Muscle layer of duodenum (tissue), 2 donors: ENCODE measurements at regions not wholly inside any gene's neighbourhood (a gene's known extent, or its start where the extent isn't known, plus 50 kb on each side); places are given as distances from the start of the nearest gene placed in this dataset.

Source experiments
- H3K27ac ChIP-seq: one replicate; pipeline ENCODE4 v1.7.0; 2013; ENCODE audit warnings: mild to moderate bottlenecking, low read length
- H3K27me3 ChIP-seq: one replicate; pipeline ENCODE4 v1.7.0; 2013; ENCODE audit warnings: low read depth, mild to moderate bottlenecking, control low read depth, low read length
- H3K36me3 ChIP-seq, 2 donors: one replicate each; pipeline ENCODE4 v1.7.0; 2013; ENCODE audit warnings: low read length in 2 of 2, control low read depth in 1 of 2, mild to moderate bottlenecking in 1 of 2; ENCODE audit not compliant: insufficient read depth in 2 of 2, control insufficient read depth in 1 of 2
- H3K4me1 ChIP-seq, 2 donors: one replicate each; pipeline ENCODE4 v1.7.0; 2013; ENCODE audit warnings: low read length in 2 of 2, mild to moderate bottlenecking in 2 of 2, control low read depth in 1 of 2, moderate library complexity in 1 of 2; ENCODE audit not compliant: insufficient read depth in 2 of 2, control insufficient read depth in 1 of 2
- H3K4me3 ChIP-seq, 2 donors: one replicate each; pipeline ENCODE4 v1.7.0; 2013; ENCODE audit warnings: low read length in 2 of 2, low read depth in 1 of 2, mild to moderate bottlenecking in 1 of 2
- H3K9me3 ChIP-seq, 2 donors: one replicate each; pipeline ENCODE4 v1.7.0; 2013; ENCODE audit warnings: low read length in 2 of 2, control low read depth in 1 of 2, mild to moderate bottlenecking in 1 of 2; ENCODE audit not compliant: control insufficient read depth in 1 of 2
- donor health status: healthy.

DNA sequence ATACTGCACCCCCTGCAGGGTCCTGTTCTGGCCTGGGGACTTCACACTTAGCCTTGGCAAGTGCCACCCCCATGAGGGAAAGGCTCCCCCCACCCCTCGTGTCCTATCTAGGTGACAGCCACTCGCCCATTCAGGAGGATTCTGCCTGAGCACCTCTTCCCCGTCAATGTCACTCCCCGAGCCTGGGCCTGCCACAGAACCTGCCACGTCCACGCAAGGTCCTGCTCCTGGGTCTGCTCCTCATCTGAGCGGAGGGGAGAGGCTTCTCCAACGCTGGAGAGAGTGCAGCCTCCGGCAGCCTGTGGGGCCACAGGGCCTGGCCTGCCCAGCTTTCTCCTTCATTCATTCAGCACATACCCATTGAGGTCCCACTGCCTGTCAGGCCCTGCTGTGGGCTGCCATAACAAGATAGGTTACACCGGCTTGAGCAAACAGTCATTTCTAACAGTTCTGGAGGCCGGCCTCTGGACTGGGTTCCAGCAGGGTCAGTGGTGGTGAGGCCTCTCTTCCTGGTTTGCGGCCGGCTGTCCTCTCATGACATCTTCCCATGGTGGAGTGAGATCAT is 92.0 kb upstream of the RET start:
- H3K9me3 ChIP-seq, result no peaks in the 10 kb centered on the region

DNA sequence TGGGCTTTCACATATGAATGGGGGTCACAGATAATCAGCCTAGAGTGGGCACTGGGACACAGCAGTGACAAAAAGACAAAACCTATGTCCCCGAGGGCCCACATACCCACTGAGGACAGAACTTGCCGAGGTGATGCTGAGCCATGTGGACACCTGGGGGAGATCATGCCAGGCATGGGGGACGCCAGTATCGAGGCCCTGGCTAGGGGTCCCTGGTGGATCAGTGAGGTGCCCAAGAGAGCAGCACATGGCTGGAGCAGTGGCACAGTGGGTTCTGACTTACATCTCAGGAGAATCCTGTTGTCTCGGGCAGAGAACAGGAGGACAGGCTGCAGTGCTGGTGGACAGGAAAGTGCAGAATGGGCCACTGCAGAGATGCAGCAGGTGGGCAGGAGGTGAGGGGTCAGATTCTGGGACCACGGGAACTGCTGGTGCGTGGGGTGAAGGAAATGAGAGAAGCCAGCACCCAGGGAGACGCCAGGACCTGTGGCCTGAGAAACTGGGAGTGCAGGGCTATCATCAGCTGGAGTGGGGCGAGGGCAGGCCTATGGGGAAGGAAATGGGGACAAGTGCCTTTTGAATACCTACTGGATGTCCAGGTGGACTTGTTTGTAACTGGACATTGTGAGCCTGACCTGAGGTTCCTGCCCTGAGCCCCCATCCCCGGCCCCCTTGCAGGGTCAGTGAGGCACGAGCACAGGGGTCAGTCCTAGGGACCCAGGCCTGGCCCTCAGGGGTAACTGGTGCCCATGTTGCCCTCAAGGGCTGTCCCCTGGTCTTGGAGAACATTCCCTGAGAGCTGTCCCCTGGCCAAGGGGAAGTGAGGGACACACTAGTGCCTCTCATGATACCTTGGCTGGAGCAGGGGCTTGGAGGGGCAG is 91.2 kb upstream of the RET start:
- H3K27me3 ChIP-seq, result no peaks in the 10 kb centered on the region
- no peaks in the 10 kb centered on the region for H3K36me3 ChIP-seq
- H3K27ac ChIP-seq, result no peak overlapping the region
- no peaks in the 10 kb centered on the region for H3K4me1 ChIP-seq
- no peak overlapping the region for H3K4me3 ChIP-seq
- H3K9me3 ChIP-seq, result no peaks in the 10 kb centered on the region

More for the DNA sequence above, 92.0 kb upstream of the RET start:
- Histone ChIP-seq H3K4me1 (no peaks in the 10 kb centered on the region), H3K36me3 (no peaks in the 10 kb centered on the region), H3K4me3 (no peak overlapping the region), H3K27ac (no peak overlapping the region), H3K27me3 (no peaks in the 10 kb centered on the region)

DNA sequence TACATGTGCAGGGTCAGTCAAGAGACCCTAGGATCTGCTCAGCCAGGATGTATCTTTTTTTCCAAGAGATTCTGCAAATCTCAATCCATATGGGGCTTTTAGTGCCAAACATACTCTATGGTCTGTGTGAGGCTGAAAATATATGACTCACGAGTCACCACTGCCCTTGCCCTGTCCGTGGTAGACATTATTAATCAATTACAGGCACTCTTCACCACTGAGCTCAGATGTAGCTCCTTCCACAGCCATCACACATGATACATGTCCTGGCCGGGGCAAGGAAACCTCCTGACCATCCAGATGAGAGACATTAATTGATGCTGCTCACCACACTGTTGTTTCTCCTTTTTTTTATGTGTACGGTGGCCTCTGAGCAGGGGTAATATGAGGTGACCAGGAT is 90.2 kb upstream of the RET start:
- Histone ChIP-seq H3K9me3 (no peaks in the 10 kb centered on the region), H3K36me3 (no peaks in the 10 kb centered on the region), H3K4me1 (no peaks in the 10 kb centered on the region), H3K27ac (no peak overlapping the region), H3K27me3 (no peaks in the 10 kb centered on the region), H3K4me3 (no peak overlapping the region)

DNA sequence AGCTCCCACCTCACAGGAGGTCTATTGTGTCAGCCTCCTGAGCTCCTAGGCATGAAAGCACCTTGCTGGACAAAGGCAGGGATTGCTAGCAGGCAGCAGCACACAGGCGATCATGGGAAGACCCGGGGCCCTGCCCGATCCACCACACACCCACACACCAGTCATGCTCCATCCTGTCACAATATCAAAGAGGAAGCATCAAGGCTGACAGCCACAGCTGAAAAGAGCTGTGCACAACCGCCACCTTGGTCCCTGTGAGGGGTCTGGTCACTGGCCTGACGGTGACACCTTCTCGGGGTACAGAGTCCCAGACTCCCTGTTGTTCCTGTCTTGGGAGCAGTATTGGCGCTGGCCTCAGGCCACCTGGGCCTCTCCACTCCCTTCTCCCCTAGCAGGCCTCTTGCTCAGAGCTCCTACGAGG is 89.7 kb upstream of the RET start:
- H3K36me3 ChIP-seq, result no peaks in the 10 kb centered on the region
- H3K4me1 ChIP-seq, result no peaks in the 10 kb centered on the region
- no peaks in the 10 kb centered on the region for H3K9me3 ChIP-seq
- H3K27ac ChIP-seq, result no peak overlapping the region
- no peaks in the 10 kb centered on the region for H3K27me3 ChIP-seq
- no peak overlapping the region for H3K4me3 ChIP-seq

DNA sequence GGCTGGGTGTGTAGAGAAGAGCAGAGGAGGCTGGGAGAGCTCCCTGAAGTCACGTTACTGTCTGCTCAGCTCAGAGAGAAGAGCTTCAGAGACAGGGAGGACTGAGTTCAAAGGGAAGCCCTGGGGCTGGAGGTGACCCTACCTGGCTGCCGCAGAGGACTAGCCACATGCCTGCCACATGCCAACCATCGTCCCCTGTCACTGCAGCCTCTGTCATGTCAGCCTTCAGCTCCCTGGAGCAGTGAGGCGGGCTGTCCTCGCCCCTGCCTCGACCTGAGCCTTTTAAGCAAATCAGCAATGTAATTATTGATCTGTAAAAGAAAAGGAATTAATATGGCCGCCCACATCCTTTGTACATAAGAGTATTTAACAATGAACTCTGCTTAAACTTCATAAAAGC is 89.3 kb upstream of the RET start:
- no peak overlapping the region for H3K27ac ChIP-seq
- H3K4me3 ChIP-seq, result no peak overlapping the region
- H3K27me3 ChIP-seq, result no peaks in the 10 kb centered on the region

DNA sequence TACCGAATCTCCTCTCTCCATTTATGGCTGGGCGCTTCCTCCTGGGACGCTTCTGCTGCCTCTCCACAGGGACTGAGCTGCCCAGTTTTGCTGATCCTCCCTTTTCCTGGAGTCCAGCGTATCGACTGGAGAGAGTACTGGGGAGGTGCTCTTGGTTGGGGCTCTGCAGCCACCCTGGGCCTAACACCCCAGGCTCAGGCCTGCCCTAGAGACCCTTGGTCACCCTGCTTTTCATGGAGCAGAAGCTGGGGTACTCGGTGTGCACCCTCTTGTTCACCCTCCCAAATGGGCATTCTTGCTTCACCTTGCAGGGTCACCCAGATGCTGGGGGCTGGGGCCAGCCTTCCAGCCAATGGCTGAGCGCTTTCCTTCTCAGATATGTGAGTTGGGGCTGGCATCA is 88.8 kb upstream of the RET start:
- no peaks in the 10 kb centered on the region for H3K36me3 ChIP-seq
- no peaks in the 10 kb centered on the region for H3K4me1 ChIP-seq
- no peaks in the 10 kb centered on the region for H3K27me3 ChIP-seq
- no peak overlapping the region for H3K4me3 ChIP-seq
- H3K27ac ChIP-seq, result no peak overlapping the region
- no peaks in the 10 kb centered on the region for H3K9me3 ChIP-seq

More for the DNA sequence above, 89.3 kb upstream of the RET start:
- no peaks in the 10 kb centered on the region for H3K9me3 ChIP-seq
- no peaks in the 10 kb centered on the region for H3K36me3 ChIP-seq
- no peaks in the 10 kb centered on the region for H3K4me1 ChIP-seq

DNA sequence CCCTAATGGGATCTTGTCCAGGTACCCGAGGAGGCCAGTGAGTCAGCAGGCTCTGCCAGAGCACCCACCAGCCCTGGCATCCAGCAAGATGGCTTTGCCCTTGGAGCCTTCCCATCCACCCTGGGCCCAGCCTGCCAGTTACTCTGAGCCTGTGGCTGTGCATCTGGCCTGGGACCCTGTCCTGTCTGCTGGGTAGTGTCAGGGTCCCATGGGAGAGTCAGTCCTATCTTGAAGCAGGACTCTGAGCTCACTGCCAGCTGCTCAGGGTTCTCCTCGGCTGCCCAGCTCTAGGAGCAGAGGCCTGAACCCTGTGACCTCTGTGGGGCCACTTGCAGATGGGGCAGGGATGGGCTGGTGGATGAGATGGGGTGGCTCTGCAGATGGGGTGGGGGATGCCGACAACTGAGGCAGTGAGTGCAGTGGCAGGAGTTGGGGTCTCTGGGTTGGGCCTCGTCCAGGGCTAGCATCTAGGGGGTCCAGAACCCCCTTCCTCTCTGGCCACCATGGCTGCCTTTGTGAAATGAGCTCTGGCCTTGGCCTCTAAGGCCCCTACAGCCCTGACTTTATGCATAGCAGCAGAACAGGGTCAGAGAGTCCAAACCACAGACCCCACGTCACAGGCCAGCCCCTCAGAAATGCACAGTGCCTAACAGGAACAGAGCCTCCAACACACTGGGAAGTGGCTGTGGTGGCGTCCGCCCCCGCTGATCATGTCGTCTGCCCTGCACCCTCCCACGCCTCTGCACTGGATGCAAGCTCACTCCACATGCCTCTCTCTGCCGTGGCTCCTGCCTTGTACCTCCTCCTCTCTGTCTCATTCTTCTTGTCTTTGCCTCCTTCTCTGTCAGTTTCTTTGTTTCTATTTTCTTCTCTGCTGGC is 88.1 kb upstream of the RET start:
- Histone ChIP-seq H3K9me3 (no peaks in the 10 kb centered on the region), H3K36me3 (no peaks in the 10 kb centered on the region), H3K4me1 (no peaks in the 10 kb centered on the region), H3K4me3 (no peak overlapping the region), H3K27me3 (no peaks in the 10 kb centered on the region), H3K27ac (no peak overlapping the region)

DNA sequence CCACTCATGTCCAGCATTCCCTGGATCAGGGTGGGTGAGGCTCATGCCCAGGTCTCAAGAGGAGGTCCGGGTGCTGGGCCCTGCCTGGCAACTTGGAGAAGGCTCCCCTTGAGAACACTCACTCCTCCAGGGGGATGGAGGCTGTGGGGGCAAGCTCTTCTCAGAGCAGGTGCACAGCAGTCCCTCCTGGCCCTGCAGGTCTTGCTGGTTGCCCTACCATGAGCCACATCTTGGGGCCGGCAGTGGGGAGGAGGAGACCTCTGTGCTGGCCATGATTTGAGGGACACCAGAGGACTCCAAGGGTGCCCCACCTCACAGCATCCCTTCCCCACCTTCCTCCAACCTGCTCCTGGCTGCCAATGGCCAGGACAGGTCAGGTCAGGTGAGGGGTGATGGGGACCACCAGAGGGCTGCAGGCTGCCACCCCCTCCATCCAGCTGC is 87.4 kb upstream of the RET start:
- Histone ChIP-seq H3K36me3 (no peaks in the 10 kb centered on the region), H3K4me1 (no peaks in the 10 kb centered on the region), H3K4me3 (no peak overlapping the region), H3K27me3 (no peaks in the 10 kb centered on the region), H3K9me3 (no peaks in the 10 kb centered on the region), H3K27ac (no peak overlapping the region)

DNA sequence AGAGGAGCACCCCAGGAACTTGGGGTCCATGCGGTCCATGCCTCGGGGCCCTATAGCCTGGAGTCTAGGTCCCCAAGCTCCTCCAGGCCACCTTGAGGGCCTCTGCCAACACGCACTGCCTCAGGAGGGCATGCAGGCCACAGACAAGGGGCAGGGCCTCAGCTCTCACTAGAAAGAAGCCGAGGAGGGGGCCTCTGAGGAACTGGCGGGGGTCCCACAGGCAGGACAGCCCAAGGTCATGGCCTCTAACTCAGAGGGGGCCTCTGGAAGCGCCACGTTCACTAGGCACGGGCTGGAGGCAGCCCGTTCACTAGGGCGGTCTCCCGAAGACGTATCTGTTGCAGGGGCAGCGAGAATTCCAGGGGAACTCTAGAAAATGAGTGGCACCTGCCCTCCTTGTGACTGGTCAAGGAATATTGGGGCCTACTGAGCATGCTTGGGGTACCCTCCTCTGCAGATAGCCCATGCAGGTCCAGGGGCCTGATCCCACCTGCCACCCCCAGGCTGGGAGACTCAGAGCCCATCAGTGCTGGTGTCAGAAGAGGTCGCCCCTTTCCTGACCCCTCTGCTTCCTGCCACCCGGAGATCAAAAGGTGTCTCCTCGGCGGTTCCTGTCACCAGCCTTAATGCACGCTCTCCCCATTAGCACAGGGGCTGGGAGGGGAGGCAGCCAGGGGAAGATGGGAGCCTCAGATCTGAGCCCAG is 86.7 kb upstream of the RET start:
- H3K36me3 ChIP-seq, result no peaks in the 10 kb centered on the region
- no peak overlapping the region for H3K27ac ChIP-seq

DNA sequence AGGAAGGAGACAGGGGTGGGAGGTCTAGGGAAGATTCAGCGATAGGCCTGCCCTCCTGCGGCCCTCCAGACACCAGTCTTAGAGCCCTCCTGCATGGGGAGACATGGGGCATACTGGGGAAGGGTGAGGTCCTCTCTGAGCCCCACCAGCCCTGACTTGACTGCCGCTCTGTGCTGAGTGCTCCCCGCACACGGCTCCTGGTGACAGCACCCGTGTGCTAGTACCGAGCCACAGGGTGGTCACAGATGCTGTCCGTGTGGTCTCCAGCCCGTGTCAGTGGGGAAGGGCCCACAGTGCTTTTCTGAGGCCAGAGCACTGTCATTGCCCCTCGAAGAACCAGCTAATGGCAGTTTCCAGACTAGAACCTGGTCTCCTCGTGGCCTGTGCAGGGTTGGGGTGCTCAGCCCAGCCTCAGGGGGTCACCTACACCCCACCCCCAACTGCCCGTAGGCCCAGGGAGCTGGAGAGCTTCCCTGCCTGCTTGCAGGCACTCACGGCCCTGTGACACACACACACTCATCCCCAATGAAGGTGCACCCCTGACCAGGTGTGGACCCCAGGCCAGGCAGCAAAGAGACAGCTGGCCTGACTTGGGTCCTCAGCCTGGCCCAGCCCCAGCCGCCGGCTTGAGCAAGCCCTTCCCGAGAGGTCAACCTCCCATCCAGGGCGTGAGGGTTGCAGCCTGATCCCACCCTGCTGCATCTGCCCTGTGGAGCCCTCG is 86.0 kb upstream of the RET start:
- no peaks in the 10 kb centered on the region for H3K4me1 ChIP-seq
- H3K9me3 ChIP-seq, result no peaks in the 10 kb centered on the region
- no peak overlapping the region for H3K27ac ChIP-seq
- H3K27me3 ChIP-seq, result no peaks in the 10 kb centered on the region
- H3K36me3 ChIP-seq, result no peaks in the 10 kb centered on the region
- no peak overlapping the region for H3K4me3 ChIP-seq

More for the DNA sequence above, 86.7 kb upstream of the RET start:
- Histone ChIP-seq H3K27me3 (no peaks in the 10 kb centered on the region), H3K4me3 (no peak overlapping the region), H3K4me1 (no peaks in the 10 kb centered on the region), H3K9me3 (no peaks in the 10 kb centered on the region)
